ENCODE measurements at regions not wholly inside any gene's neighbourhood (a gene's known extent, or its start where the extent isn't known, plus 50 kb on each side); places are given as distances from the start of the nearest gene placed in this dataset.

- no peaks in the 10 kb centered on the region for H3K27me3 ChIP-seq
- no peaks in the 10 kb centered on the region for H3K9me3 ChIP-seq
- no peak overlapping the region for H3K4me3 ChIP-seq (ENCODE audit: low read depth in 1 of 2, low read length in 1 of 2)
- TF ChIP-seq CTCF (IDR thresholded peaks at IDR 0.05): no peak
- H3K4me1 ChIP-seq (ENCODE audit: control insufficient read depth in 1 of 2, insufficient read depth in 1 of 2, low read depth in 1 of 2, low read length in 1 of 2): no peaks in the 10 kb centered on the region
- H3K36me3 ChIP-seq: no peaks in the 10 kb centered on the region
- no peak overlapping the region for H3K27ac ChIP-seq
Measured at GRCh38 chr12:115090783-115091182, 406.8 kb upstream of the TBX3 start.

DNA sequence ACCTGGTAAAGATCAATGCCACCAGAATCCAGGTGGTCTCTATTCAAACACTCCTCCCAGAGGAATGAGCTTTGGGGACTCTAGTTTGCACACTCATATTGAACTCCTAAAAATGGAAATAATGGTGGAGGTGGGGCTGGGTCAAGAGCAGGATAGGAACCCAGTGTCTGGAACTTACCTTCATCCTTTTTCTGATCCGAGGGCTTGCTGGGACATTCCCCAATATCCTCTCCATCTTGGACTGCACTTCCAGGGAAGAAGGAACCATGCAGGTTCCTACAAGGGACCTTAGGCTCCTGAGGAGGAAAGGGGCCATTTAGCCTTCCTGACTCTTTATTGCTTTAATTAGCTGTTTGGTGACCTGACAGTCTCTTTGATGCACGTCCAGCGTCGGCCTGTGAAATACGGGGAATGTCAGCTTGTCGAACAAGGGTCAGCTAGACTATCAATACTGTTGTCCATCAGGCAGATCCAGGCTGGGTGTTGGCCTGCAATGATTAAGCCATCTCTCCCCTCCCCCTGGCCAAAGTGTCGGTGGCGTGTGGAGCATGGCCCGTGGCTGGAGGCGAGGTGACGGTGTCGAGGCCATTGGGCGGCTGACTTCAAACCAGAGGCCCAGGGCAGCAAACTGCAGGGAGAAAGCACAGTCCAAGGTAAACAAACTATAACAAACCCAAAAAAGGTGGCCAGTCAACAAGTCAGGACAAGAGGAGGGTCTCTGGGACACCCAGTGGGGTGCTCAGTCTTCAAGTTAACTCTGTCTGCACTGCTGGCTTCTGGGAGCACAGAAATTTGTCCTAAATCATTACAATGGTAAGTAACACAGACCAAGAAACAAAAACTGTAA, 405.2 kb upstream of the TBX3 start:
- Histone ChIP-seq H3K27me3 (no peaks in the 10 kb centered on the region), H3K9me3 (no peaks in the 10 kb centered on the region), H3K4me1 (ENCODE audit: control insufficient read depth in 1 of 2, insufficient read depth in 1 of 2, low read depth in 1 of 2, low read length in 1 of 2) (no peaks in the 10 kb centered on the region), H3K27ac (no peak overlapping the region), H3K36me3 (no peaks in the 10 kb centered on the region), H3K4me3 (ENCODE audit: low read depth in 1 of 2, low read length in 1 of 2) (no peak overlapping the region)
- TF ChIP-seq CTCF (IDR thresholded peaks at IDR 0.05): no peak

- no peaks in the 10 kb centered on the region for H3K4me1 ChIP-seq (ENCODE audit: control insufficient read depth in 1 of 2, insufficient read depth in 1 of 2, low read depth in 1 of 2, low read length in 1 of 2)
- H3K27ac ChIP-seq: no peak overlapping the region
- H3K36me3 ChIP-seq: no peaks in the 10 kb centered on the region
- H3K27me3 ChIP-seq: no peaks in the 10 kb centered on the region
- no peak for TF ChIP-seq CTCF (IDR thresholded peaks at IDR 0.05)
- no peaks in the 10 kb centered on the region for H3K9me3 ChIP-seq
- no peak overlapping the region for H3K4me3 ChIP-seq (ENCODE audit: low read depth in 1 of 2, low read length in 1 of 2)
Measured at GRCh38 chr12:115088328-115088994, 404.5 kb upstream of the TBX3 start.

DNA sequence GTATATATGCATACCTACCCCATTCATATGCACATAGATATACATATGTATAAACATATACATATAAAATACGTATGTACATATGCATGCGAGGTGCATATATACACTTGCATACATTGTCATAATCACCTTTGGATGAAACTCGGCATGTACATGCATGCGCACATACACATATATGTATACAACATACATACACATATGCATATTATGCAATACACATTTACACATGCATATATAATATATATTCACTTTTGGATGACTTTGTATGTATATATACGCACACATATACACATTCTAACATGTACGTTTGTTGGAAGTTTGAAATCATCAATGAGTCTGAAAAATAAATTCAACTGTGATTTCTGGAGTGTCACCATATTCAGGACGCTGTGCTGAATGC, 401.6 kb upstream of the TBX3 start:
- Histone ChIP-seq H3K4me1 (ENCODE audit: control insufficient read depth in 1 of 2, insufficient read depth in 1 of 2, low read depth in 1 of 2, low read length in 1 of 2) (no peaks in the 10 kb centered on the region), H3K9me3 (no peaks in the 10 kb centered on the region), H3K27ac (no peak overlapping the region), H3K4me3 (ENCODE audit: low read depth in 1 of 2, low read length in 1 of 2) (no peak overlapping the region), H3K27me3 (no peaks in the 10 kb centered on the region), H3K36me3 (no peaks in the 10 kb centered on the region)
- no peak for TF ChIP-seq CTCF (IDR thresholded peaks at IDR 0.05)

GRCh38 chr12:115079760-115080159, 395.8 kb upstream of the TBX3 start:
- no peak overlapping the region for H3K27ac ChIP-seq
- H3K4me1 ChIP-seq (ENCODE audit: control insufficient read depth in 1 of 2, insufficient read depth in 1 of 2, low read depth in 1 of 2, low read length in 1 of 2): no peaks in the 10 kb centered on the region
- H3K9me3 ChIP-seq: no peaks in the 10 kb centered on the region
- TF ChIP-seq CTCF (IDR thresholded peaks at IDR 0.05): no peak
- H3K27me3 ChIP-seq: no peaks in the 10 kb centered on the region
- no peak overlapping the region for H3K4me3 ChIP-seq (ENCODE audit: low read depth in 1 of 2, low read length in 1 of 2)
- no peaks in the 10 kb centered on the region for H3K36me3 ChIP-seq
